Ishikawa (cell line): ENCODE measurements at regions not wholly inside any gene's neighbourhood (a gene's known extent, or its start where the extent isn't known, plus 50 kb on each side); places are given as distances from the start of the nearest gene placed in this dataset.

Experiments used
- CREB1 ChIP-seq: IDR thresholded peaks from 2 replicates; pipeline ENCODE4 v1.6.1; 2012; ENCODE audit warnings: low read depth
- EP300 ChIP-seq: IDR thresholded peaks from 2 replicates; pipeline ENCODE4 v1.6.1; 2012; ENCODE audit warnings: borderline replicate concordance
- FOXM1 ChIP-seq: IDR thresholded peaks from 2 replicates; pipeline ENCODE4 v1.6.1; 2012; ENCODE audit warnings: low read depth, borderline replicate concordance
- NFIC ChIP-seq: IDR thresholded peaks from 2 replicates; pipeline ENCODE4 v1.6.1; 2012
- TAF1 ChIP-seq: IDR thresholded peaks from 2 replicates; pipeline ENCODE4 v1.6.1; 2012; ENCODE audit warnings: low read depth, mild to moderate bottlenecking
- TEAD4 ChIP-seq: IDR thresholded peaks from 2 replicates; pipeline ENCODE4 v1.6.1; 2012
- YY1 ChIP-seq: IDR thresholded peaks from 2 replicates; pipeline ENCODE4 v1.6.1; 2012; ENCODE audit warnings: low read depth
- ZBTB7A ChIP-seq: IDR thresholded peaks from 2 replicates; pipeline ENCODE4 v1.6.1; 2012; ENCODE audit warnings: low read depth
- TF ChIP-seq, protein P1 (sequence below): IDR thresholded peaks from 2 replicates; pipeline ENCODE4 v1.6.1; 2012; ENCODE audit warnings: low read depth, mild to moderate bottlenecking
- TF ChIP-seq, protein P2 (sequence below): IDR thresholded peaks from 2 replicates; pipeline ENCODE4 v1.6.1; 2012

DNA sequence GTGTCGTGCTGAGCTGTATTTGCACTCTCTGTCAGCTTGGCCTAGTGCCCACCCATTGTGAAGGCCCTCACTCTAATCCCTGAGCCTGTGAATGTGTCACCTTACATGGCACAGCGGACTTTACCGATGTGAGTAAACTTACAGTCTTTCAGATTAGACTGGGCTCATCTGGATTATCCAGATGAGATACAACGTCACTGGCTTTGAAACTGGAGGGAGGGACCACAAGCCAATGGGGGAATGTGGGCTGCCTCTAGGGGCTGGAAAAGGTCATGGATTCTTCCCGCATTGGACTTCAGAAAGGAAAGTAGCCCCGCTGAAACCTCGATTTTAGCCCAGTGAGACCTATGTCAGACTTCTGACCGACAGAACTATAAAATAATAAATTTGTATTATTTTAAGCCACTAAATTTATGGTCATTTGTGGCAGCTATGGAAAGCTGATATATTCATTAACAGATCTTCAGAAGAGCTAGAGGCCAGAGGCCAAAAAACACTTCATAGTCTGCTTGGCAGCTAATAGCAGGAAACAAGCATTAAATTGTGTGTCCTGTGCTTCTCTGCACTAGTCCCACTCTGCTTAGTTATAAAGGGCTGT lies 139.0 kb upstream of the GAS1 start:
- TF ChIP-seq YY1 (no peak), EP300 (no peak), CREB1 (no peak), TAF1 (no peak), FOXM1 (no peak), ZBTB7A (no peak), TEAD4 (no peak), NFIC (no peak)
- TF ChIP-seq, protein P1, sequence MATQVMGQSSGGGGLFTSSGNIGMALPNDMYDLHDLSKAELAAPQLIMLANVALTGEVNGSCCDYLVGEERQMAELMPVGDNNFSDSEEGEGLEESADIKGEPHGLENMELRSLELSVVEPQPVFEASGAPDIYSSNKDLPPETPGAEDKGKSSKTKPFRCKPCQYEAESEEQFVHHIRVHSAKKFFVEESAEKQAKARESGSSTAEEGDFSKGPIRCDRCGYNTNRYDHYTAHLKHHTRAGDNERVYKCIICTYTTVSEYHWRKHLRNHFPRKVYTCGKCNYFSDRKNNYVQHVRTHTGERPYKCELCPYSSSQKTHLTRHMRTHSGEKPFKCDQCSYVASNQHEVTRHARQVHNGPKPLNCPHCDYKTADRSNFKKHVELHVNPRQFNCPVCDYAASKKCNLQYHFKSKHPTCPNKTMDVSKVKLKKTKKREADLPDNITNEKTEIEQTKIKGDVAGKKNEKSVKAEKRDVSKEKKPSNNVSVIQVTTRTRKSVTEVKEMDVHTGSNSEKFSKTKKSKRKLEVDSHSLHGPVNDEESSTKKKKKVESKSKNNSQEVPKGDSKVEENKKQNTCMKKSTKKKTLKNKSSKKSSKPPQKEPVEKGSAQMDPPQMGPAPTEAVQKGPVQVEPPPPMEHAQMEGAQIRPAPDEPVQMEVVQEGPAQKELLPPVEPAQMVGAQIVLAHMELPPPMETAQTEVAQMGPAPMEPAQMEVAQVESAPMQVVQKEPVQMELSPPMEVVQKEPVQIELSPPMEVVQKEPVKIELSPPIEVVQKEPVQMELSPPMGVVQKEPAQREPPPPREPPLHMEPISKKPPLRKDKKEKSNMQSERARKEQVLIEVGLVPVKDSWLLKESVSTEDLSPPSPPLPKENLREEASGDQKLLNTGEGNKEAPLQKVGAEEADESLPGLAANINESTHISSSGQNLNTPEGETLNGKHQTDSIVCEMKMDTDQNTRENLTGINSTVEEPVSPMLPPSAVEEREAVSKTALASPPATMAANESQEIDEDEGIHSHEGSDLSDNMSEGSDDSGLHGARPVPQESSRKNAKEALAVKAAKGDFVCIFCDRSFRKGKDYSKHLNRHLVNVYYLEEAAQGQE: no peak
- TF ChIP-seq, protein P2, sequence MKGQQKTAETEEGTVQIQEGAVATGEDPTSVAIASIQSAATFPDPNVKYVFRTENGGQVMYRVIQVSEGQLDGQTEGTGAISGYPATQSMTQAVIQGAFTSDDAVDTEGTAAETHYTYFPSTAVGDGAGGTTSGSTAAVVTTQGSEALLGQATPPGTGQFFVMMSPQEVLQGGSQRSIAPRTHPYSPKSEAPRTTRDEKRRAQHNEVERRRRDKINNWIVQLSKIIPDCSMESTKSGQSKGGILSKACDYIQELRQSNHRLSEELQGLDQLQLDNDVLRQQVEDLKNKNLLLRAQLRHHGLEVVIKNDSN: no peak
